ENCODE measurements at regions not wholly inside any gene's neighbourhood (a gene's known extent, or its start where the extent isn't known, plus 50 kb on each side); places are given as distances from the start of the nearest gene placed in this dataset.

- no peak for TF ChIP-seq ZNF501 (CRISPR knock-in tag; IDR thresholded peaks at IDR 0.05)
- TF ChIP-seq GFI1 (CRISPR knock-in tag; IDR thresholded peaks at IDR 0.05; ENCODE audit: borderline replicate concordance) = no peak
- TF ChIP-seq THRA (CRISPR knock-in tag; IDR thresholded peaks at IDR 0.05; ENCODE audit: borderline replicate concordance) = no peak
- no peak for TF ChIP-seq AGO1 (IDR thresholded peaks at IDR 0.05; ENCODE audit: low read depth, low read length, poor library complexity, severe bottlenecking)
Observed at GRCh38 chr4:125891597-125892258, 577.0 kb downstream of the FAT4 start (continued).

- ATAC-seq (no peak), DNase-seq (ENCODE audit: low spot score) (no peak), FAIRE-seq (no peak)
- no peak overlapping the region for H3K4me3 ChIP-seq (replicated peaks in 1 of 3; ENCODE audit: insufficient read depth in 1 of 3, low read depth in 2 of 3, low read length in 3 of 3)
- POLR2A ChIA-PET = no interaction called here
- 5% methylated on average over 1 of the region's 1 CpG for WGBS (ENCODE audit: low lambda C conversion rate)
- TF ChIP-seq, protein P1, sequence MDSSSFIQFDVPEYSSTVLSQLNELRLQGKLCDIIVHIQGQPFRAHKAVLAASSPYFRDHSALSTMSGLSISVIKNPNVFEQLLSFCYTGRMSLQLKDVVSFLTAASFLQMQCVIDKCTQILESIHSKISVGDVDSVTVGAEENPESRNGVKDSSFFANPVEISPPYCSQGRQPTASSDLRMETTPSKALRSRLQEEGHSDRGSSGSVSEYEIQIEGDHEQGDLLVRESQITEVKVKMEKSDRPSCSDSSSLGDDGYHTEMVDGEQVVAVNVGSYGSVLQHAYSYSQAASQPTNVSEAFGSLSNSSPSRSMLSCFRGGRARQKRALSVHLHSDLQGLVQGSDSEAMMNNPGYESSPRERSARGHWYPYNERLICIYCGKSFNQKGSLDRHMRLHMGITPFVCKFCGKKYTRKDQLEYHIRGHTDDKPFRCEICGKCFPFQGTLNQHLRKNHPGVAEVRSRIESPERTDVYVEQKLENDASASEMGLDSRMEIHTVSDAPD (CRISPR knock-in tag; IDR thresholded peaks at IDR 0.05) = no peak
- TF ChIP-seq ZNF780A (CRISPR knock-in tag; IDR thresholded peaks at IDR 0.05) (no peak), MTERF4 (CRISPR knock-in tag; IDR thresholded peaks at IDR 0.05) (no peak), ZNF883 (CRISPR knock-in tag; IDR thresholded peaks at IDR 0.05; ENCODE audit: not compliant biosample characterization) (no peak), JUN (CRISPR knock-in tag; IDR thresholded peaks at IDR 0.05) (no peak), SAP130 (CRISPR knock-in tag; IDR thresholded peaks at IDR 0.05; ENCODE audit: low read depth) (no peak), ZNF761 (CRISPR knock-in tag; conservative IDR thresholded peaks at IDR 0.05) (no peak), ZNF317 (CRISPR knock-in tag; IDR thresholded peaks at IDR 0.05) (no peak), HOXA5 (CRISPR knock-in tag; IDR thresholded peaks at IDR 0.05) (no peak)
- TF ChIP-seq, protein P2, sequence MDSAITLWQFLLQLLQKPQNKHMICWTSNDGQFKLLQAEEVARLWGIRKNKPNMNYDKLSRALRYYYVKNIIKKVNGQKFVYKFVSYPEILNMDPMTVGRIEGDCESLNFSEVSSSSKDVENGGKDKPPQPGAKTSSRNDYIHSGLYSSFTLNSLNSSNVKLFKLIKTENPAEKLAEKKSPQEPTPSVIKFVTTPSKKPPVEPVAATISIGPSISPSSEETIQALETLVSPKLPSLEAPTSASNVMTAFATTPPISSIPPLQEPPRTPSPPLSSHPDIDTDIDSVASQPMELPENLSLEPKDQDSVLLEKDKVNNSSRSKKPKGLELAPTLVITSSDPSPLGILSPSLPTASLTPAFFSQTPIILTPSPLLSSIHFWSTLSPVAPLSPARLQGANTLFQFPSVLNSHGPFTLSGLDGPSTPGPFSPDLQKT (CRISPR knock-in tag; IDR thresholded peaks at IDR 0.05; ENCODE audit: borderline replicate concordance) = no peak
- TF ChIP-seq, protein P3, sequence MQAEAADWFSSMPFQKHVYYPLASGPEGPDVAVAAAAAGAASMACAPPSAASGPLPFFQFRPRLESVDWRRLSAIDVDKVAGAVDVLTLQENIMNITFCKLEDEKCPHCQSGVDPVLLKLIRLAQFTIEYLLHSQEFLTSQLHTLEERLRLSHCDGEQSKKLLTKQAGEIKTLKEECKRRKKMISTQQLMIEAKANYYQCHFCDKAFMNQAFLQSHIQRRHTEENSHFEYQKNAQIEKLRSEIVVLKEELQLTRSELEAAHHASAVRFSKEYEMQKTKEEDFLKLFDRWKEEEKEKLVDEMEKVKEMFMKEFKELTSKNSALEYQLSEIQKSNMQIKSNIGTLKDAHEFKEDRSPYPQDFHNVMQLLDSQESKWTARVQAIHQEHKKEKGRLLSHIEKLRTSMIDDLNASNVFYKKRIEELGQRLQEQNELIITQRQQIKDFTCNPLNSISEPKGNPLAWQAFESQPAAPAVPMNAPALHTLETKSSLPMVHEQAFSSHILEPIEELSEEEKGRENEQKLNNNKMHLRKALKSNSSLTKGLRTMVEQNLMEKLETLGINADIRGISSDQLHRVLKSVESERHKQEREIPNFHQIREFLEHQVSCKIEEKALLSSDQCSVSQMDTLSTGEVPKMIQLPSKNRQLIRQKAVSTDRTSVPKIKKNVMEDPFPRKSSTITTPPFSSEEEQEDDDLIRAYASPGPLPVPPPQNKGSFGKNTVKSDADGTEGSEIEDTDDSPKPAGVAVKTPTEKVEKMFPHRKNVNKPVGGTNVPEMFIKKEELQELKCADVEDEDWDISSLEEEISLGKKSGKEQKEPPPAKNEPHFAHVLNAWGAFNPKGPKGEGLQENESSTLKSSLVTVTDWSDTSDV (CRISPR knock-in tag; IDR thresholded peaks at IDR 0.05) = no peak
- H3K4me2 ChIP-seq (ENCODE audit: low read depth, low read length) = no peak overlapping the region
- no peaks in the 10 kb centered on the region for H3K4me1 ChIP-seq (ENCODE audit: insufficient read depth, low read length)
- intact Hi-C loops (cut with micrococcal nuclease; ENCODE audit: unreplicated experiment) (no loop called here), in situ Hi-C loops (cut with HindIII; ENCODE audit: extremely low pct_ligation_motif_present, low pct_unique_long_range_greater_than_20kb) (no loop called here)
- H3K9ac ChIP-seq (ENCODE audit: insufficient read depth, low read depth, low read length) = no peak overlapping the region
- H3K27ac ChIP-seq (ENCODE audit: extremely low read length, insufficient read depth, low read length) = no peak overlapping the region
- CTCF ChIA-PET (ENCODE audit: low intra/inter-chr PET ratio, low total read pairs) = no interaction called here
- H3K79me2 ChIP-seq (ENCODE audit: insufficient read depth, low read length) = no peaks in the 10 kb centered on the region
- no TSS peak for BruUV-seq (replicated peaks)
- no peaks in the 10 kb centered on the region for H3K27me3 ChIP-seq (ENCODE audit: control insufficient read depth in 1 of 2, insufficient read depth in 2 of 2, low read length in 2 of 2)
- no peak overlapping the region for H2AFZ ChIP-seq (ENCODE audit: low read length)
- H4K20me1 ChIP-seq (ENCODE audit: insufficient read depth, low read length) = no peaks in the 10 kb centered on the region
- H3K36me3 ChIP-seq (replicated peaks in 1 of 2; ENCODE audit: control insufficient read depth in 1 of 2, insufficient read depth in 2 of 2, low read length in 2 of 2) = no peaks in the 10 kb centered on the region
- H3K9me3 ChIP-seq (ENCODE audit: low read length) = no peaks in the 10 kb centered on the region
Observed at GRCh38 chr4:125904802-125905201, 590.0 kb downstream of the FAT4 start.
